GM12874 (cell line): ENCODE measurements at regions not wholly inside any gene's neighbourhood (a gene's known extent, or its start where the extent isn't known, plus 50 kb on each side); places are given as distances from the start of the nearest gene placed in this dataset.

Experiments
- CTCF ChIP-seq: IDR thresholded peaks from 2 replicates; pipeline ENCODE4 v1.5.1; 2011; ENCODE audit warnings: low read depth, mild to moderate bottlenecking, control low read depth, low read length, moderate library complexity; ENCODE audit not compliant: insufficient read depth

- no peak for TF ChIP-seq CTCF
Observed at GRCh38 chr16:52718046-52718445, 171.1 kb upstream of the TOX3 start.

- no peak for TF ChIP-seq CTCF
Observed at GRCh38 chr16:52713740-52714139, 166.8 kb upstream of the TOX3 start.

GRCh38 chr16:52709306-52709705, 162.4 kb upstream of the TOX3 start:
- TF ChIP-seq CTCF: no peak

- no peak for TF ChIP-seq CTCF
Observed at GRCh38 chr16:52708476-52708875, 161.5 kb upstream of the TOX3 start.

GRCh38 chr16:52707676-52708337, 160.9 kb upstream of the TOX3 start:
- no peak for TF ChIP-seq CTCF

GRCh38 chr16:52705122-52705521, 158.2 kb upstream of the TOX3 start:
- no peak for TF ChIP-seq CTCF

- no peak for TF ChIP-seq CTCF
Observed at GRCh38 chr16:52697971-52698370, 151.0 kb upstream of the TOX3 start.

GRCh38 chr16:52696126-52696525, 149.2 kb upstream of the TOX3 start:
- no peak for TF ChIP-seq CTCF
